Cardiac fibroblast (primary cell): ENCODE measurements at regions not wholly inside any gene's neighbourhood (a gene's known extent, or its start where the extent isn't known, plus 50 kb on each side); places are given as distances from the start of the nearest gene placed in this dataset.

Experiments used
- DNase-seq, 2 donors: peaks; one replicate each; pipeline versions ENCODE4 v3.0.0 to v3.0.0-alpha.2; 2010; ENCODE audit warnings: low read depth in 2 of 2
- H3K4me3 ChIP-seq, 2 donors: replicated peaks in 1 of 2; 1 replicate in 1 of 2; 2 replicates in 1 of 2; pipeline ENCODE4 v1.5.1; 2011; ENCODE audit warnings: low read depth in 2 of 2, low read length in 2 of 2, mild to moderate bottlenecking in 2 of 2, moderate library complexity in 1 of 2
- CTCF ChIP-seq: IDR thresholded peaks from one replicate; pipeline ENCODE4 v1.5.1; 2011; ENCODE audit warnings: low read depth, mild to moderate bottlenecking, low read length, inconsistent platforms

GRCh38 chr22:34534101-34534500 is 531.9 kb upstream of the ISX start:
- TF ChIP-seq CTCF: no peak
- DNase-seq: no peak
- no peak overlapping the region for H3K4me3 ChIP-seq

- no peak overlapping the region for H3K4me3 ChIP-seq
- DNase-seq: no peak
Measured at GRCh38 chr22:34567367-34567766, 498.6 kb upstream of the ISX start.

GRCh38 chr22:34570408-34570807 is 495.6 kb upstream of the ISX start:
- no peak overlapping the region for H3K4me3 ChIP-seq
- TF ChIP-seq CTCF: no peak
- no peak for DNase-seq

More at GRCh38 chr22:34567367-34567766, 498.6 kb upstream of the ISX start:
- no peak for TF ChIP-seq CTCF

GRCh38 chr22:34579519-34579918 is 486.4 kb upstream of the ISX start:
- DNase-seq: no peak
- no peak for TF ChIP-seq CTCF
- no peak overlapping the region for H3K4me3 ChIP-seq

GRCh38 chr22:34587357-34588356 is 478.3 kb upstream of the ISX start:
- no peak overlapping the region for H3K4me3 ChIP-seq
- no peak for DNase-seq
- no peak for TF ChIP-seq CTCF

- no peak for DNase-seq
- no peak for TF ChIP-seq CTCF
- H3K4me3 ChIP-seq: no peak overlapping the region
Measured at GRCh38 chr22:34588871-34589545, 476.9 kb upstream of the ISX start.
